ENCODE measurements at regions not wholly inside any gene's neighbourhood (a gene's known extent, or its start where the extent isn't known, plus 50 kb on each side); places are given as distances from the start of the nearest gene placed in this dataset.

DNA sequence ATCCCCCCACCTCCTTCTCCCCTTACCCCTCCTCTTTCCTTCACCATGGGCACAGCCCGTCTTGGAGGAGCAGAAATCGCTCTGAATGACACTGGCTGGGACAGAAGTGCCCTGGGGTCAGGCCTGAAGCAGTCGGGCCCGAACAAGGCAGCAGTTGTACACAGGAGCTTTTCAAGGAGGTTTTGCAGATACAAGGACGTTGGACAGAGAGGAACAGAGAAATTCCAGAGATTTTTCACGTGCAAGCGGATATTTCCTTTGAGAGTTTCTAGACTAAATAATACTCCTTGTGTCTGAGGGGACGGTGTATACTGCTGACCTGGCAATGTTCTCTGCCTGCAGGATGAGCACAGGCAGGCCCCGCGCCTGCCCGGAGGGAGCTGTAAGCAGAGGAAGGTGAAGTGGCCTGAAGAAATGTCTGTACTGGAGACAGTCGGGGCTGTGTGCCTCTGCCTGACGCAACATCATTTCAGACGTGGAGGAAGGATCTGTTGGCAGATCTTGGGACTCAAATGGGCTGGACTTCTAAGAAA, 95.3 kb upstream of the SLC25A33 start:
- TF ChIP-seq POLR2AphosphoS5 (IDR thresholded peaks at IDR 0.05) (peak; percentile 39), POLR2A (IDR thresholded peaks at IDR 0.05) (no peak)
- TF ChIP-seq, protein P1, sequence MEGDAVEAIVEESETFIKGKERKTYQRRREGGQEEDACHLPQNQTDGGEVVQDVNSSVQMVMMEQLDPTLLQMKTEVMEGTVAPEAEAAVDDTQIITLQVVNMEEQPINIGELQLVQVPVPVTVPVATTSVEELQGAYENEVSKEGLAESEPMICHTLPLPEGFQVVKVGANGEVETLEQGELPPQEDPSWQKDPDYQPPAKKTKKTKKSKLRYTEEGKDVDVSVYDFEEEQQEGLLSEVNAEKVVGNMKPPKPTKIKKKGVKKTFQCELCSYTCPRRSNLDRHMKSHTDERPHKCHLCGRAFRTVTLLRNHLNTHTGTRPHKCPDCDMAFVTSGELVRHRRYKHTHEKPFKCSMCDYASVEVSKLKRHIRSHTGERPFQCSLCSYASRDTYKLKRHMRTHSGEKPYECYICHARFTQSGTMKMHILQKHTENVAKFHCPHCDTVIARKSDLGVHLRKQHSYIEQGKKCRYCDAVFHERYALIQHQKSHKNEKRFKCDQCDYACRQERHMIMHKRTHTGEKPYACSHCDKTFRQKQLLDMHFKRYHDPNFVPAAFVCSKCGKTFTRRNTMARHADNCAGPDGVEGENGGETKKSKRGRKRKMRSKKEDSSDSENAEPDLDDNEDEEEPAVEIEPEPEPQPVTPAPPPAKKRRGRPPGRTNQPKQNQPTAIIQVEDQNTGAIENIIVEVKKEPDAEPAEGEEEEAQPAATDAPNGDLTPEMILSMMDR (IDR thresholded peaks at IDR 0.05), result no peak

All from prostate gland (tissue), 2 donors.